ENCODE measurements at regions not wholly inside any gene's neighbourhood (a gene's known extent, or its start where the extent isn't known, plus 50 kb on each side); places are given as distances from the start of the nearest gene placed in this dataset.

DNA sequence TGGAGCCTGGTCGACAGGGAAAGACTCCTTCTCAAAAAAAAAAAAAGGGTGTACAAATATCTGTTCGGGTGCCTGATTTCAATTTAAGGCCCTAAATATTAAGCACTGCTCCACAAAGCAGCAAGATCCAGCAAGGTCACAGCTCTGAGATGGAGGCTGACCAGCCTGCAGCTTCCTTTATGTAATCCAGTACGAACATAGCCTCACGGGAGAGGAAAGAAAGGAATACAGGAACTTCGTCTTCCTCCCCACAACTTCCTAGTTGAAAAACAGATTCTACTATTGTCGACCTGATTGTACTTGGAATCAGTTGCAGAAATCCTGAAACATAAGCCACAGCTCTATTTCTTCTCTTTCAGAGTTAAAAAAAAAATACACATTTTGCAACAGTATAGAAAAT lies 53.5 kb upstream of the TBC1D9 start:
- DNase-seq: peak; percentile 54 to 64

DNA sequence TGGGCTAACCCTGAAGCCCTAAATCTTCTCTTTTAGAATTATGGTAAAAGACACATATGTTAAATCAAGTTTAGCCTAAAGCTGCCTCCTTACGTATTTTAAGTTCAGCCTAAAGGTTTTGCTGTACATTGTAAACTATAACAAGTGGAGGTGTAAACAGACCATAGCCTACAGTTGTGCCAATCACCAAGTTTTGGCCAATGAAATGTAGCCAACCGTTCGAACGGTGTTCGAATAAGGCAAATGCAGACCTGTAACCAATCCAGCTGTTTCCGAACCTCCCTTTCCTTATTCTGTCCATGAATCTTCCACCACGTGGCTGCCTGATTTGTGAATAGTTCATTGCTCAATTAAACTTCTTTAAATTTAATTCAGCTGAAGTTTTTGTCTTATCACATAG lies 52.1 kb upstream of the TBC1D9 start:
- no peak for DNase-seq

DNA sequence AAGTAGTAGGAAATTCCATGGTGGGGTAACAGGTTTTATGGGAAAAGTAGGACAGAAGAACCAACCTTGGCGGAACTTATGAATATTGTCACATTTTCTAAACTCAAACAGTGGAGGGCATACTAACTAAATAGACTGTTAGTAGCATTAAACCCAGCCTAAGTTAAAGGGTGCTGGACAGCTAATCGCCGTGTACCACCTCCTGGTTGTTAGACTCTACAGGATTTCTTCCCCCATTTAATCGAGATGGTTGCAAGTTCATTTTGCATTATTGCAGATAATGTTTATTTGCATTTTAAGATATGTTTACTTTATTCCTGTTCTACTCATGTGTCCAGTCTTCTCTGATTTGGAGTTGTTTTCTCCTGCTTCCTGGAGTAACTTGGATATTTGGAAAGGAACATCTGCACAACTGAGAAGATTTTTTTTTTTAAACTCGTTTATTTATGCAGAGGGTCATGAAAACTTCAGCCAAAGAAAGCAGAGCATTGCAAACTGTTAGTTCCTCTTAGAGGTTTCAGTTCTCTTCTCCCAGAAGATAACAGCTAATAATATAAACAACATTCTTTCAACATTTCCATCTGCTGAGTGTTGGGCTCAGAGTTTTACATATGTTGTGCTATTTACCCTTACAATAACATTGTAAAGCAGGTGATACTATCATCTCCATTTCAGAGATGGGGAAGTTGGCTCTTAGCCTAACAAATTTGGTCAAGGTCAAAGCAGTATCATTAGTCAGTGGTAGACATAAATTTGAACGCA lies 51.5 kb upstream of the TBC1D9 start:
- peak; percentile 72 to 87 for DNase-seq

DNA sequence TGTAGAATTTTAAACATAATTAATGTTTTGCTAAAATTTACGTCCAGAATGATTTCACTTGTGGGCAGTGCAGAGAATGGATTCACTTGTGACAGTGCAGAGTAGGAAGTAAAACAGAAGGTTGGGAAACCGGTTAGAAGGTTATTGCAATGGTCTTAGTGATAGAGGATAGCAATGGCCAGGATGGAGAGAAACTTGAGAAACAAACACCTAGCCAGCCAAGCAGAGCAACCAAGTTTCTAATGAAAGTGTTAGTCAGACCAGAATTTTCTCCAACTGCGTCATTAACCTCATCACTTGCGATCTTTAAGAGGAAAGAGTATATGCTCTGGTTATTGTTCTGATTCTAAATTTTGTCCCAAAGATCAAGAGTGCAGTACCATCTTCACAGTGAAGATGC lies 50.0 kb upstream of the TBC1D9 start:
- peak; percentile 65 to 76 for DNase-seq
